ENCODE measurements at regions not wholly inside any gene's neighbourhood (a gene's known extent, or its start where the extent isn't known, plus 50 kb on each side); places are given as distances from the start of the nearest gene placed in this dataset.

- TF ChIP-seq CTCF (conservative IDR thresholded peaks at IDR 0.05; ENCODE audit: low read length), result no peak
- no peak for TF ChIP-seq EZH2phosphoT487 (IDR thresholded peaks at IDR 0.05; ENCODE audit: borderline replicate concordance)
Measured at GRCh38 chr10:57743711-57744110, 524.0 kb downstream of the IPMK start.
